SU-DHL-6 (cell line): ENCODE measurements at regions not wholly inside any gene's neighbourhood (a gene's known extent, or its start where the extent isn't known, plus 50 kb on each side); places are given as distances from the start of the nearest gene placed in this dataset.

ENCODE experiments used
- H2AFZ ChIP-seq: fragments of 200-600 bp; sonication (generic); 2 replicates; pipeline ENCODE4 v1.6.1; 2014; ENCODE audit warnings: low read depth, mild to moderate bottlenecking, moderate library complexity, mixed read lengths, antibody characterized with exemption, low read length; ENCODE audit not compliant: severe bottlenecking
- H3F3A ChIP-seq: fragments of 200-600 bp; shearing (Covaris generic); 2 replicates; pipeline ENCODE4 v1.6.0; 2016; ENCODE audit warnings: antibody characterized with exemption, mild to moderate bottlenecking; ENCODE audit not compliant: insufficient read depth
- H3K27ac ChIP-seq: fragments of 200-600 bp; sonication (generic); 2 replicates; pipeline ENCODE4 v1.5.1; 2016; ENCODE audit warnings: low read depth, mild to moderate bottlenecking, low read length, moderate library complexity, mixed read lengths
- H3K27me3 ChIP-seq: fragments of 200-600 bp; sonication (generic), shearing (Covaris generic); 2 replicates; pipeline ENCODE4 v1.6.0; 2014; ENCODE audit warnings: mild to moderate bottlenecking, low read length
- H3K36me3 ChIP-seq: fragments of 200-600 bp; sonication (generic); 2 replicates; pipeline ENCODE4 v1.6.1; 2014; ENCODE audit warnings: mild to moderate bottlenecking, low read length, mixed read lengths
- H3K4me2 ChIP-seq: fragments of 300-600, 200-600 bp; shearing (Covaris generic), sonication (generic); 2 replicates; pipeline ENCODE4 v1.6.0; 2014; ENCODE audit warnings: low read length, low read depth, mild to moderate bottlenecking; ENCODE audit not compliant: poor library complexity, severe bottlenecking
- H3K4me3 ChIP-seq: fragments of 200-600 bp; sonication (generic); 2 replicates; pipeline ENCODE4 v1.5.1; 2014; ENCODE audit warnings: antibody characterized with exemption, low read length, mild to moderate bottlenecking, mixed read lengths; ENCODE audit not compliant: insufficient read depth, poor library complexity, severe bottlenecking
- H3K79me2 ChIP-seq: fragments of 200-600 bp; sonication (generic); 2 replicates; pipeline ENCODE4 v1.6.1; 2014; ENCODE audit warnings: mild to moderate bottlenecking, low read length, moderate library complexity; ENCODE audit not compliant: insufficient read depth
- H3K9ac ChIP-seq: fragments of 200-600 bp; sonication (generic); 2 replicates; pipeline ENCODE4 v1.7.0; 2014; ENCODE audit warnings: mild to moderate bottlenecking, low read length
- H3K9me2 ChIP-seq: fragments of 200-600 bp; sonication (generic); replicated peaks from 2 replicates; pipeline ENCODE4 v1.6.1; 2014; ENCODE audit warnings: low read length; ENCODE audit not compliant: insufficient read depth
- H3K9me3 ChIP-seq: fragments of 200-600 bp; sonication (generic); 2 replicates; pipeline ENCODE4 v1.6.1; 2014; ENCODE audit warnings: low read length, mixed read lengths; ENCODE audit not compliant: insufficient read depth
- H4K20me1 ChIP-seq: fragments of 200-600 bp; sonication (generic); 2 replicates; pipeline ENCODE4 v1.6.1; 2014; ENCODE audit warnings: low read depth, mild to moderate bottlenecking, antibody characterized with exemption, low read length, moderate library complexity, mixed read lengths
- CTCF ChIP-seq: fragments of 200-600 bp; sonication (generic); IDR thresholded peaks from one replicate; pipeline ENCODE4 v1.5.1; 2017; ENCODE audit warnings: antibody characterized with exemption, mild to moderate bottlenecking, low read length, moderate library complexity; ENCODE audit not compliant: insufficient read depth, poor library complexity, severe bottlenecking
- EZH2phosphoT487 ChIP-seq: fragments of 200-600 bp; sonication (generic), shearing (Covaris generic); conservative IDR thresholded peaks from 2 replicates; pipeline ENCODE4 v1.6.1; 2018; ENCODE audit warnings: mild to moderate bottlenecking, antibody characterized with exemption, low read length, moderate library complexity, mixed read lengths

GRCh38 chr2:120611961-120612360 is 123.7 kb upstream of the GLI2 start:
- Histone ChIP-seq H3K36me3 (no peaks in the 10 kb centered on the region), H3K4me3 (no peak overlapping the region), H3K27me3 (no peaks in the 10 kb centered on the region), H4K20me1 (no peaks in the 10 kb centered on the region), H2AFZ (no peak overlapping the region), H3K27ac (no peak overlapping the region), H3K4me2 (no peak overlapping the region), H3K9me3 (no peaks in the 10 kb centered on the region), H3K9ac (no peak overlapping the region), H3K9me2 (no peaks in the 10 kb centered on the region), H3K79me2 (no peaks in the 10 kb centered on the region), H3F3A (no peaks in the 10 kb centered on the region)
- TF ChIP-seq CTCF (no peak), EZH2phosphoT487 (no peak)

GRCh38 chr2:120612471-120612870 is 123.2 kb upstream of the GLI2 start:
- H3K9me2 ChIP-seq: no peaks in the 10 kb centered on the region
- H2AFZ ChIP-seq: no peak overlapping the region
- H3K27ac ChIP-seq: no peak overlapping the region
- no peaks in the 10 kb centered on the region for H3K9me3 ChIP-seq
- H3F3A ChIP-seq: no peaks in the 10 kb centered on the region
- no peaks in the 10 kb centered on the region for H4K20me1 ChIP-seq
- no peak overlapping the region for H3K4me3 ChIP-seq
- TF ChIP-seq EZH2phosphoT487: no peak
- TF ChIP-seq CTCF: no peak
- no peak overlapping the region for H3K9ac ChIP-seq
- no peaks in the 10 kb centered on the region for H3K36me3 ChIP-seq
- H3K27me3 ChIP-seq: no peaks in the 10 kb centered on the region
- H3K79me2 ChIP-seq: no peaks in the 10 kb centered on the region
- H3K4me2 ChIP-seq: no peak overlapping the region

- no peak overlapping the region for H3K4me2 ChIP-seq
- H3K27me3 ChIP-seq: no peaks in the 10 kb centered on the region
- no peak overlapping the region for H2AFZ ChIP-seq
- H3K79me2 ChIP-seq: no peaks in the 10 kb centered on the region
- H3K36me3 ChIP-seq: no peaks in the 10 kb centered on the region
- H3F3A ChIP-seq: no peaks in the 10 kb centered on the region
- H3K9me3 ChIP-seq: no peaks in the 10 kb centered on the region
- no peak overlapping the region for H3K9ac ChIP-seq
- no peak overlapping the region for H3K4me3 ChIP-seq
- H4K20me1 ChIP-seq: no peaks in the 10 kb centered on the region
- H3K27ac ChIP-seq: no peak overlapping the region
- TF ChIP-seq CTCF (no peak), EZH2phosphoT487 (no peak)
- H3K9me2 ChIP-seq: no peaks in the 10 kb centered on the region
Measured at GRCh38 chr2:120612931-120613330, 122.7 kb upstream of the GLI2 start.
